OCI-LY7 (cell line): ENCODE measurements at regions not wholly inside any gene's neighbourhood (a gene's known extent, or its start where the extent isn't known, plus 50 kb on each side); places are given as distances from the start of the nearest gene placed in this dataset.

Experiments used
- CTCF ChIP-seq: fragments of 200-600 bp; sonication (generic); conservative IDR thresholded peaks from 2 replicates; pipeline ENCODE4 v1.5.1; 2014; ENCODE audit warnings: mild to moderate bottlenecking, antibody characterized with exemption, low read length, moderate library complexity, mixed read lengths
- EZH2phosphoT487 ChIP-seq: fragments of 200-600 bp; sonication (generic); IDR thresholded peaks from 2 replicates; pipeline ENCODE4 v1.6.1; 2018; ENCODE audit warnings: low read depth, borderline replicate concordance, mild to moderate bottlenecking, mixed run types, antibody characterized with exemption, low read length, moderate library complexity, mixed read lengths

GRCh38 chr11:122538060-122538459 lies 117.5 kb upstream of the UBASH3B start:
- TF ChIP-seq CTCF = no peak
- TF ChIP-seq EZH2phosphoT487 = no peak
